GM12875 (cell line): ENCODE measurements at regions not wholly inside any gene's neighbourhood (a gene's known extent, or its start where the extent isn't known, plus 50 kb on each side); places are given as distances from the start of the nearest gene placed in this dataset.

ENCODE experiments used
- H3K4me3 ChIP-seq: one replicate; pipeline ENCODE4 v1.5.1; 2011; ENCODE audit warnings: low read depth, low read length, control low read depth
- TF ChIP-seq, protein P1 (sequence below): IDR thresholded peaks from 2 replicates; pipeline ENCODE4 v1.5.1; 2011; ENCODE audit warnings: low read depth, mild to moderate bottlenecking, control low read depth, inconsistent platforms, low read length, moderate library complexity, borderline replicate concordance; ENCODE audit not compliant: insufficient read depth

DNA sequence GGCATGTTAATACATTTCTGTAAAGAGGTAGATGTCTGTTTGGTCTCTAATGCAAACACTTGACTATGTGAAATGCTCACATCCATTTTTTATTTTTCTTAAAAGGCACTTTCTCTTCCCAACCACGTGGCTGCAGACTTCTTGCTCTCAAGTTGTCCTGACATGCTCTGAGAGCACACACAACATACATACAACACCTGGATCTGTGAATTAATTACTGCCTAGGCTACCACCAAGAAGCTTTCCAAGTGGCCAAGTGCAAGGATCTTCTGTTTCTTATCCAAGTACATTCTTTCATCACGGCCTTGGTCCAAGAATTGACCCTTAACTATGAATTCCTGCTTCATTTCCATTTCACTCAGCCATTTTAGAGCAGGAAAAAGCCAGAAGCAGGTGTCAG lies 110.8 kb downstream of the SPRY1 start:
- TF ChIP-seq, protein P1, sequence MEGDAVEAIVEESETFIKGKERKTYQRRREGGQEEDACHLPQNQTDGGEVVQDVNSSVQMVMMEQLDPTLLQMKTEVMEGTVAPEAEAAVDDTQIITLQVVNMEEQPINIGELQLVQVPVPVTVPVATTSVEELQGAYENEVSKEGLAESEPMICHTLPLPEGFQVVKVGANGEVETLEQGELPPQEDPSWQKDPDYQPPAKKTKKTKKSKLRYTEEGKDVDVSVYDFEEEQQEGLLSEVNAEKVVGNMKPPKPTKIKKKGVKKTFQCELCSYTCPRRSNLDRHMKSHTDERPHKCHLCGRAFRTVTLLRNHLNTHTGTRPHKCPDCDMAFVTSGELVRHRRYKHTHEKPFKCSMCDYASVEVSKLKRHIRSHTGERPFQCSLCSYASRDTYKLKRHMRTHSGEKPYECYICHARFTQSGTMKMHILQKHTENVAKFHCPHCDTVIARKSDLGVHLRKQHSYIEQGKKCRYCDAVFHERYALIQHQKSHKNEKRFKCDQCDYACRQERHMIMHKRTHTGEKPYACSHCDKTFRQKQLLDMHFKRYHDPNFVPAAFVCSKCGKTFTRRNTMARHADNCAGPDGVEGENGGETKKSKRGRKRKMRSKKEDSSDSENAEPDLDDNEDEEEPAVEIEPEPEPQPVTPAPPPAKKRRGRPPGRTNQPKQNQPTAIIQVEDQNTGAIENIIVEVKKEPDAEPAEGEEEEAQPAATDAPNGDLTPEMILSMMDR, result no peak
- H3K4me3 ChIP-seq, result no peak overlapping the region

DNA sequence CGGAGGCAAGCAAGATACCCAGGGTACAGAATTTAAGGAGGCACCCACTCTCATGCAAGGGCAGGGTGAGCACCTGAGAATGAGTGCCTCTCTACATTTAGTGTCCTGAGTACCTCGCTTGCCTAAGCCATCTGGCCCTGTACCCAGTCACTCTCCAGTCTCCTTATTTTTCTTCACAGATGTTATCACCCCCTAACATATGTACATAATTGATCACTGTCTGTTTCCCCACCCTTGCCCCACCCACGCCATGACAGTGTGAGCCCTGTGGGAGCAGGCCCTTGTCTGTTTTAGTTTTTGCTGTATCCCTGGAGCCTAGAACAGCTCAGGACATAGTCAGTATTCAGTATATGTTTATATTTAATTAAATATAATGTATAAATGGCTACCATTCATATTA lies 113.6 kb downstream of the SPRY1 start:
- TF ChIP-seq, protein P1, result no peak
- H3K4me3 ChIP-seq, result no peak overlapping the region

DNA sequence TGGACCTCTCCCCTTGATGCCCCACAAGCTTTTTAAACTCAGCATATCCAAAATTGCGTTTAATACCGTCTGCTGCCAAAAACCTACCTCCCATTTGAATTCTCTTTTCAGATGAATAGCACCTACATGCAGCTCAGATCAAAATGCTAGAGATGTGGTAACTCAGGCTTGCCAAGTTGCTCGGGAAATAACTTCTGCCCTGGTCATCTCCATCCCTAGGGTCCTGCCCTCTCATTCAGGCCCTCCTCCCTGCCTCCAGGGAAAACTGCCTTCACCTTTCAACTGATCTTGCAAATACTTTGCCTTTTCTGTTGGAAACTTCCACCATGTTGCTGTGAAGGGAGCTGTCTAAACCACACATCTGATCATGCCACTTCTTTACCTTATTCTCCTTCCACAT lies 114.1 kb downstream of the SPRY1 start:
- H3K4me3 ChIP-seq, result no peak overlapping the region
- TF ChIP-seq, protein P1, result no peak

DNA sequence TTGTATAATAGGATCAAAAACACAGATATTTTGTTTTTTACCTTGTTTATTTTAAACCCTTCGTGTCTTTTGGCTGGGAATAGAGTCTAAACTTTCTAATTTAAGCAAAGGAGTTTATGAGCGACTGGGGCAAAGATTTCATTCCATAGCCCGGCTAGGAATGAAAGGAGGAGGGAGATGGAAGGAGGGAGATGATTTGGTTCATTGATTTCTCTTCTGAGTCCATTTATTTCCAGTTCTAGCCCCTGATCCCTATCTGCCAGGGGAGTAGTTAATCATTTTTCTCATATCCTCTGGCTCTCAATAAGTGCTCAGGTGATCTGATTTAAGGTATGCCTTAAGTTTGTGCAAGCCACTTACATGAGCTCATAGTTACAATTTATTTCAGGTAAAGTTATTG lies 120.0 kb downstream of the SPRY1 start:
- no peak overlapping the region for H3K4me3 ChIP-seq

DNA sequence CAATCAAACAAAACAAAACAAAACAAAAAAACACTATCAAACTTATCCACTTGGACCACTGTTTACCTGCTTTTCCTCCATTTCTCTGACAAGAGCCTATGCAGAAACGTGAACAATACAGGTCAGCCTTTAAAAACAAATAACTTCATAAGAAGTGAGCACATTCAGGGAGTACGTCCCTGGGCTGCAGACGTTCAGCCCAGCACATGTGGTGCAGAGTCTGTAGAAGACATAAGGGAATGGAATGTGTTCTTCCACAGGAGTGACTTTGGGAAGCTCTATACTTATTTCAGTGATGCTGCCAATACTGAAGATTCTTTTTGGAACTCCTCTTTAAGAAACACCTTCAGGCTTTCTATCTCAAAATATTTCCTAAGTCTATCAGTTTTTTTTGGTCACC lies 120.6 kb downstream of the SPRY1 start:
- TF ChIP-seq, protein P1, result no peak
- no peak overlapping the region for H3K4me3 ChIP-seq

More for the DNA sequence above, 120.0 kb downstream of the SPRY1 start:
- TF ChIP-seq, protein P1, result no peak

DNA sequence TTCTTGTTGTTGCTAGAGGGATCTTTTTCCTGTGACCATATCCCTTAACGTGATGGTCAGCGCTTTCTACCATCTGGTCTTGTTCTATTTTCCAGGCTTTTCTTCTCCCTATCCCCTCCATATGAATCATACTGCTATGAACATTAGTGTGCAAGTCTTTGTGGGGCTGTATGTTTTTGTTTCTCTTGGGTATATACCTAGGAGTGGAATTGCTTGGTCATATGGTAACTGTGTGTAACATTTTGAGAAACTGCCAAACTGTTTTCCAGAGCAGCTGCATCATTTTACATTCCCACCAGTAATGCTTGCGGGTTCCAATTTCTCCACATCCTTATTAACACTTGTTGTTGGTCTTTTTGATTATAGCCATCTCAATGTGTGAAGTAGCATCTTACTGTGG lies 121.4 kb downstream of the SPRY1 start:
- TF ChIP-seq, protein P1, result no peak
- no peak overlapping the region for H3K4me3 ChIP-seq

DNA sequence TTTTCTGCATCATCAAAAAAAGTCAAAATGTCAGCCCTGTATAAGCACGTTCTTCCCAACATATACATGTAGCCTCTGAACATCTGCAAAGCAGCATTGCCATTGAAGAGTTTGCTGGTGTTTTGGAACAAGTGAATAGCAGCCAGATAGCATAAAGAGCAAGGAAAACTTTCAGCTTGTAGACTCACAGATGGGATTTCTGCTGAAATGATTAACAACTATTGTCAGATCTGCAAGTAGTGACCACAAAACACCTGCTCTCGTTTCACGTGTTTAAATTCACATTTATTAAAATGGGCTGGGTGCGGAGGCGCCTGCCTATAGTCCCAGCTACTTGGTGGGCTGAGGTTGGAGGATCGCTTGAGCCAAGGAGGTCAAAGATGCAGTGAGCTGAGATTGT lies 123.7 kb downstream of the SPRY1 start:
- TF ChIP-seq, protein P1, result no peak
- no peak overlapping the region for H3K4me3 ChIP-seq
